Astrocyte of the cerebellum (primary cell): ENCODE measurements at regions not wholly inside any gene's neighbourhood (a gene's known extent, or its start where the extent isn't known, plus 50 kb on each side); places are given as distances from the start of the nearest gene placed in this dataset.
"Not testable (repeated sequence)": the region's sequence is repeated elsewhere in the genome, so short reads cannot be mapped to it uniquely, and the experiment has no call there.

Source experiments
- DNase-seq: peaks from one replicate; pipeline ENCODE4 v3.0.0-alpha.2; 2011; ENCODE audit warnings: low read depth
- H3K4me3 ChIP-seq: 2 replicates; pipeline ENCODE4 v1.5.1; 2011; ENCODE audit warnings: mild to moderate bottlenecking, low read depth, low read length, moderate library complexity
- in situ Hi-C: cut with HindIII; loops from 2 replicates; pipeline ENCODE4 v1.10.0; 2017; ENCODE audit warnings: low sequenced_read_pairs
- TF ChIP-seq, protein P1 (sequence below): IDR thresholded peaks from 2 replicates; pipeline ENCODE4 v1.5.1; 2012; ENCODE audit warnings: low read length, low read depth, moderate library complexity, mild to moderate bottlenecking; ENCODE audit errors: missing control alignments

DNA sequence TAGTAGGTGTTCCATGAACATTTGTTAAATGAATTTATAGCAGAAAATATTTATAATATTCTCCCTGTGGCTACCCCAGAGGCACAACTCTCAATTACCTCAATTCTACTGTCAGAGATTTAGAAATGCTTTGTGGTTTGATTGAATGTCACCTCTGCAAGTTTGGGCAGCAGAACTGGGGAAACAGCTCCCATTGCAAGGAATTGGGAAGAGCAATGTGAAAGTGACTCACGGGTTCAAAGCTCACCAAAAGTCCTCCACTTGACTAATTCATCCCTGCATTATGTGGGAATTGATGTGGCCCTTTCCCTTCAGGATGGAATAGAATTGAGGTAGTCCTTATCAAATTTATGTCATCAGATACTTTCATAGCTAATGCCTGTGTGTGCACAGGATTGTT, 562.7 kb downstream of the MFSD1 start:
- TF ChIP-seq, protein P1, sequence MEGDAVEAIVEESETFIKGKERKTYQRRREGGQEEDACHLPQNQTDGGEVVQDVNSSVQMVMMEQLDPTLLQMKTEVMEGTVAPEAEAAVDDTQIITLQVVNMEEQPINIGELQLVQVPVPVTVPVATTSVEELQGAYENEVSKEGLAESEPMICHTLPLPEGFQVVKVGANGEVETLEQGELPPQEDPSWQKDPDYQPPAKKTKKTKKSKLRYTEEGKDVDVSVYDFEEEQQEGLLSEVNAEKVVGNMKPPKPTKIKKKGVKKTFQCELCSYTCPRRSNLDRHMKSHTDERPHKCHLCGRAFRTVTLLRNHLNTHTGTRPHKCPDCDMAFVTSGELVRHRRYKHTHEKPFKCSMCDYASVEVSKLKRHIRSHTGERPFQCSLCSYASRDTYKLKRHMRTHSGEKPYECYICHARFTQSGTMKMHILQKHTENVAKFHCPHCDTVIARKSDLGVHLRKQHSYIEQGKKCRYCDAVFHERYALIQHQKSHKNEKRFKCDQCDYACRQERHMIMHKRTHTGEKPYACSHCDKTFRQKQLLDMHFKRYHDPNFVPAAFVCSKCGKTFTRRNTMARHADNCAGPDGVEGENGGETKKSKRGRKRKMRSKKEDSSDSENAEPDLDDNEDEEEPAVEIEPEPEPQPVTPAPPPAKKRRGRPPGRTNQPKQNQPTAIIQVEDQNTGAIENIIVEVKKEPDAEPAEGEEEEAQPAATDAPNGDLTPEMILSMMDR, result no peak
- in situ Hi-C loops, result no loop called here
- no peak overlapping the region for H3K4me3 ChIP-seq
- DNase-seq, result no peak

DNA sequence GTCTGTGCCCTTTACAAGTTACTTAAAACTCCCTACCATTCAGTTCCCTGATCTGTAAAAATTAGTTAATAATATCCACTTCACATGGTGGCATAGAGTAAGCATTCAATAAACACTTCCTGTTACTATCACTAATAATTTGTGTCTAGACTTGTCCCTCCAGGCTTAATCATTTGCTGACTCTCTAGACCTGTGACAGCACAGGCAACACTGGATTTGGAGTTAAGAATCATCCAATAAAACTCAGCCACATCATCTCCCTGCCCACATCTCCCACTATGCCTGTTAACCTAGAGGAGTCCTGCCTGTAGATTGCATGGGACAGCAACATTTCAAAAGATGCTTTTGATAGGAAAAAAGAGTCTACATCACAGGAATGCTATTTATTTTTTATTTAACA, 564.6 kb downstream of the MFSD1 start:
- TF ChIP-seq, protein P1, result no peak
- no peak for DNase-seq

DNA sequence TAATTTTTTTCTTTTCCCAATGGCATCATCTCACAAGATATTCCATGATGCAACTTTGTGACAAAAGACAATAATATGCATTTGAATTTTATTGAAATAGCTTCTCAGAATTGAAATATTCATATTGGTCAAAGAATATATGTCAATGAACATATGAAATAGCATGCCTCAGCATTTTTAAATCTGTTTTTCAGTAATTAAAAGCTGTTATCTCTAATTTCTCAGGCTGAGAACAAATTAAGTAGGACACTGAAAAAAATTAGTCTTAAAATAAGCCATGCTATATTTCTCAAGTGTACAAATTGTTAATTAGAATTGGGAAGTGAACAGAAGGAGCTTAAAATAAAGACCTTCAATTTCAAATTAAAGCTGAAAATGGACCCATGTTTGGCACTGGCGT, 570.1 kb downstream of the MFSD1 start:
- in situ Hi-C loops, result no loop called here
- TF ChIP-seq, protein P1, result no peak
- H3K4me3 ChIP-seq, result no peak overlapping the region
- DNase-seq, result no peak

More for the DNA sequence above, 564.6 kb downstream of the MFSD1 start:
- H3K4me3 ChIP-seq, result no peak overlapping the region
- in situ Hi-C loops, result no loop called here

DNA sequence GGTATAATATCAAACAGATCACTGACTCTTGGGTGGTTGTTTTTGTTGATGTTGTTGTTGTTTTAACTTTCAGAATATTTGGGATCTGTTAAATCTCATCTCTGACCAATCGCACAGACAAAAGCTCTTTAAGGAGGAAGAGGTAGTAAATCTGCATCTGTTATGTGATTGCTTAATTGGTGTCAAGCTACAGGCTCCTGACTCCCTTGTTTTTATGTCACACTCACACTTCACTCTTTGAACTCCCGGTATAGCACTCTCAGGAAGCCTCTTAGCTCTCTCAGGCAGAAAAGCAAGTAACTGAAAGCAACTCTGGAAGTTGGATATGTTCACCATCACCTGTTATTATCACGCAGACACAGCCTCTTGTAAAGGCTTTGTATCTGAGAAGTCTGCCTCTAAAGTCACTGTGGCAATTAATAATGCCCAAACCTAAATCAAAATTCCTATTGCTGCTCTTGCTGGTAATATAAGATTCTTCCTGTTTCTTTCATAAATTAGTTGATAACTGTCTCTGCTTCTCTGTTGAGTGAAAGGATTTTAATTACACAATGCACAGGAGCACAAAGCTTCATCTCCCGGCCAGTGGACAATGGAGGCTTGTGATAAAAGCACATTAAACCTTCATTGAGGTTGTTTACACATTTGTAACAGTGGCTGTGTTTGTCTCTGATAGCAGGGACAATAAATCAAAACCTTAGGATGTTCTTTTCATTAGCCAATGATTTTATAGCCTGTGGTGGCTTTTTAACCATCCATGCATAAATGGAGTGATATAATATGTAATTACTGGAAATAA, 576.7 kb downstream of the MFSD1 start:
- no peak for DNase-seq
- TF ChIP-seq, protein P1, result no peak
- H3K4me3 ChIP-seq, result no peak overlapping the region
- in situ Hi-C loops, result no loop called here

DNA sequence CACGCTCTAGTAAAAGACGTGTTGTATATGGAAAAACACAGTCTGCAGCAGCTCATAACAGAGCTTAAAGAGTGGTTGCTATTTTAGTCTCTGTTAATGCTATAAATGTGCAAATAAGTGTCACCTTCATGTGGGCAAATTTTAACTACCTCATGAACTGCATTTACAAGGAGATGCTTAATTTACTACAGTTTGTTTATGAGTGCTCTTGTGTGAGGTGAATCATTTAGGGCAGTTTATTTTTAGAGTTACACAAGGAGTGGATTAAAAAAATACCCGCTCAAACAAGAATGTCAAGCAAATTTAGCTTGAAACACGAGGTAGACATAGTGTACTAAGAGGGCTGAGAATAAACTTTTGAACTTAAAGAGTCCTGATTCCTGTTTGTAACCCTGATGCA, 579.0 kb downstream of the MFSD1 start:
- in situ Hi-C loops, result no loop called here
- TF ChIP-seq, protein P1, result no peak
- H3K4me3 ChIP-seq, result no peak overlapping the region
- DNase-seq, result no peak

DNA sequence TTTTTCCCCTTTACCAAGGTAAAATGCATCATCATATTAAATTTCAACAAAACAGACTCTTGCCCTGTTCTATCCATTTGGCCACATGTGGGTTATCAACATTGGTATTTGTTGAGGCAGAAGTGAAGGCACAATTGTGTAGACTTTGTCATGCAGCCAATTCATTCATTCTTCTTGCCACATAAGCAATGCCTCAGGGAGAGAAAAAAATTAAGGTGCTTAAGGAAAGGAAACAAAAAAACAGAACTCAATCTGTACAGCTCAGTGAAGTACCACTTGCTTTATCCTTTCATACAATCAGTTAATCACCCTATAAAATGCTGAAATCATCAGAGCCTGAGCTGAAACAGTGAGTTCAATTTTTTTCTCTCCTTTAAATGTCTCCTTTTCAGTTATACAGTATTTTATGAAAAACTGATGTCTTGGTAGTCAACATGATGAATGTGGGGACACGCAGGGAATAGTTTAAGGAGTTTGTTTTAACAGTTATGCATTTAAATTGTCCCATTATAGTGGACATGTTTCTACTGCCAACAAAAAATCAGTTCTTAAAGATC, 588.9 kb downstream of the MFSD1 start:
- no peak overlapping the region for H3K4me3 ChIP-seq
- in situ Hi-C loops, result no loop called here
- TF ChIP-seq, protein P1, result no peak
- no peak for DNase-seq

DNA sequence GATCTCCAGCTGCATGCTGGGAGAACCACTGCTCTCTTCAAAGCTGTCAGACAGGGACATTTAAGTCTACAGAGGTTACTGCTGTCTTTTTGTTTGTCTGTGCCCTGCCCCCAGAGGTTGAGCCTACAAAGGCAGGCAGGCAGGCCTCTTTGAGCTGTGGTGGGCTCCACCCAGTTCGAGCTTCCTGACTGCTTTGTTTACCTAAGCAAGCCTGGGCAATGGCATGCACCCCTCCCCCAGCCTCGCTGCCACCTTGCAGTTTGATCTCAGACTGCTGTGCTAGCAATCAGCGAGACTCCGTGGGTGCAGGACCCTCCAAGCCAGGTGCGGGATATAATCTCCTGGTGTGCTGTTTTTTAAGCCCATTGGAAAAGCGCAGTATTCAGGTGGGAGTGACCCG, 591.0 kb upstream of the IL12A start:
- in situ Hi-C loops, H3K4me3 ChIP-seq, DNase-seq: not testable (repeated sequence)
